IMR-90 (cell line): ENCODE measurements at regions not wholly inside any gene's neighbourhood (a gene's known extent, or its start where the extent isn't known, plus 50 kb on each side); places are given as distances from the start of the nearest gene placed in this dataset.

Source experiments
- ATAC-seq: fragments of 200-7000 bp; cut with Tn5 transposase; 2 replicates; pipeline ENCODE4 v1.9.1; 2020; ENCODE audit warnings: low read depth, mild to moderate bottlenecking, moderate library complexity
- BruUV-seq: library from RNA; stranded (reverse); fragments of 400-500 nt; replicated peaks from 2 replicates; lab custom pipeline; 2021; lab: Mats Ljungman, UMichigan
- CTCF ChIA-PET: fragments of 300-600 bp; formaldehyde crosslinking; extraction: SDS; loops from one replicate; lab custom pipeline; 2021; ENCODE audit warnings: antibody characterized with exemption; lab: Yijun Ruan, JAX
- POLR2A ChIA-PET: fragments of 300-600 bp; sonication (Branson Sonifier 250); formaldehyde crosslinking; loops from one replicate; lab custom pipeline; 2022; ENCODE audit warnings: antibody characterized with exemption; ENCODE audit not compliant: unreplicated experiment; lab: Charles Lee
- DNase-seq: peaks from one replicate; pipeline ENCODE4 v3.0.0; 2013
- H2AFZ ChIP-seq: replicated peaks from 2 replicates; pipeline ENCODE3; 2013; ENCODE audit warnings: low read length, mild to moderate bottlenecking; ENCODE audit not compliant: poor library complexity
- H2AK5ac ChIP-seq: 2 replicates; pipeline ENCODE4 v1.6.1; 2013; ENCODE audit warnings: low read depth, low read length, inconsistent platforms
- H2AK9ac ChIP-seq: replicated peaks from 2 replicates; pipeline ENCODE3; 2013; ENCODE audit warnings: mild to moderate bottlenecking, low read depth, low read length, moderate library complexity; ENCODE audit not compliant: poor library complexity
- H2BK120ac ChIP-seq: 2 replicates; pipeline ENCODE4 v1.6.1; 2013; ENCODE audit warnings: low read depth, low read length, inconsistent platforms
- H2BK15ac ChIP-seq: 3 replicates; pipeline ENCODE4 v1.6.1; 2013; ENCODE audit warnings: low read depth, low read length, inconsistent platforms
- H2BK20ac ChIP-seq: 2 replicates; pipeline ENCODE4 v1.6.1; 2013; ENCODE audit warnings: low read depth, mild to moderate bottlenecking, inconsistent platforms, low read length, moderate library complexity
- H2BK5ac ChIP-seq: 2 replicates; pipeline ENCODE4 v1.6.1; 2013; ENCODE audit warnings: mild to moderate bottlenecking, low read depth, low read length, inconsistent platforms; ENCODE audit not compliant: poor library complexity, severe bottlenecking
- H3K14ac ChIP-seq: replicated peaks from 2 replicates; pipeline ENCODE4 v1.6.1; 2013; ENCODE audit warnings: low read depth, low read length, inconsistent platforms
- H3K18ac ChIP-seq: 2 replicates; pipeline ENCODE4 v1.6.1; 2013; ENCODE audit warnings: low read depth, low read length, control low read depth
- H3K23ac ChIP-seq: 2 replicates; pipeline ENCODE4 v1.6.1; 2013; ENCODE audit warnings: low read depth, low read length, inconsistent platforms
- H3K27ac ChIP-seq: 2 replicates; pipeline ENCODE4 v1.5.1; 2013; ENCODE audit warnings: mild to moderate bottlenecking, control low read depth, low read length; ENCODE audit not compliant: insufficient read depth
- H3K27me3 ChIP-seq: 2 replicates; pipeline ENCODE4 v1.6.1; 2013; ENCODE audit warnings: low read length; ENCODE audit not compliant: control insufficient read depth, insufficient read depth
- H3K36me3 ChIP-seq: 2 replicates; pipeline ENCODE4 v1.6.1; 2013; ENCODE audit warnings: low read length, mixed read lengths; ENCODE audit not compliant: control insufficient read depth, insufficient read depth
- H3K4ac ChIP-seq: 2 replicates; pipeline ENCODE4 v1.6.1; 2013; ENCODE audit warnings: low read depth, low read length, inconsistent platforms
- H3K4me1 ChIP-seq: 2 replicates; pipeline ENCODE4 v1.6.1; 2013; ENCODE audit warnings: low read length, mixed read lengths; ENCODE audit not compliant: control insufficient read depth, insufficient read depth
- H3K4me2 ChIP-seq: 2 replicates; pipeline ENCODE4 v1.6.1; 2013; ENCODE audit warnings: low read depth, mild to moderate bottlenecking, control low read depth, low read length, moderate library complexity
- H3K4me3 ChIP-seq: 2 replicates; pipeline ENCODE4 v1.5.1; 2013; ENCODE audit warnings: low read depth, mild to moderate bottlenecking, control low read depth, low read length, moderate library complexity; ENCODE audit not compliant: insufficient read depth
- H3K56ac ChIP-seq: 2 replicates; pipeline ENCODE4 v1.6.1; 2013; ENCODE audit warnings: low read length, inconsistent platforms; ENCODE audit not compliant: insufficient read depth; ENCODE audit errors: extremely low read depth
- H3K79me1 ChIP-seq, 2 experiments: 2 replicates each; pipeline ENCODE4 v1.6.1; 2013; ENCODE audit warnings: low read length in 2 of 2, inconsistent platforms in 1 of 2, low read depth in 1 of 2
- H3K9ac ChIP-seq: 2 replicates; pipeline ENCODE4 v1.6.1; 2013; ENCODE audit warnings: low read depth, low read length, control low read depth
- H3K9me1 ChIP-seq: 2 replicates; pipeline ENCODE4 v1.6.1; 2013; ENCODE audit warnings: low read length, inconsistent platforms; ENCODE audit not compliant: insufficient read depth
- H3K9me3 ChIP-seq: 2 replicates; pipeline ENCODE4 v1.6.1; 2013; ENCODE audit warnings: low read length; ENCODE audit not compliant: control insufficient read depth, insufficient read depth
- H4K20me1 ChIP-seq: 2 replicates; pipeline ENCODE4 v1.6.1; 2013; ENCODE audit warnings: low read length, inconsistent platforms; ENCODE audit not compliant: insufficient read depth
- H4K5ac ChIP-seq: 2 replicates; pipeline ENCODE4 v1.6.1; 2013; ENCODE audit warnings: mild to moderate bottlenecking, low read depth, low read length, control low read depth
- H4K8ac ChIP-seq, 2 experiments: 2 replicates each; pipeline ENCODE4 v1.6.1; 2013; ENCODE audit warnings: low read depth in 2 of 2, low read length in 2 of 2, control low read depth in 1 of 2, inconsistent platforms in 1 of 2
- H4K91ac ChIP-seq: 2 replicates; pipeline ENCODE4 v1.6.1; 2013; ENCODE audit warnings: low read depth, low read length, inconsistent platforms; ENCODE audit not compliant: insufficient read depth
- FOS ChIP-seq: fragments of 150-350 bp; IDR thresholded peaks from 2 replicates; pipeline ENCODE4 v1.6.1; 2016; ENCODE audit warnings: low read depth, low read length
- SMC3 ChIP-seq: fragments of 150-350 bp; IDR thresholded peaks from 2 replicates; pipeline ENCODE4 v1.6.1; 2016; ENCODE audit warnings: low read depth, mild to moderate bottlenecking, antibody characterized with exemption, low read length, moderate library complexity
- WGBS, 2 experiments: methylation state at CpG; one replicate each; pipeline versions ENCODE4 v1.1.5 to v1.1.7; 2013; ENCODE audit warnings: missing lambda C conversion rate in 2 of 2; ENCODE audit not compliant: insufficient read length in 1 of 2; ENCODE audit errors: extremely low coverage in 2 of 2; 5-methylcytosine and 5-hydroxymethylcytosine counted together
- dilution Hi-C: fragments of 300-500 bp; cut with HindIII; formaldehyde crosslinking; loops from one replicate; pipeline ENCODE4 v1.14.3; 2018; ENCODE audit warnings: low sequenced_read_pairs; ENCODE audit not compliant: unreplicated experiment
- in situ Hi-C: fragments of 300-500 bp; cut with MboI; formaldehyde crosslinking; loops from 3 replicates; pipeline ENCODE4 v1.14.3; 2019; ENCODE audit warnings: low sequenced_read_pairs, inconsistent platforms, mixed read lengths
- intact Hi-C: fragments of 100-400 bp; cut with micrococcal nuclease; formaldehyde crosslinking; loops from 2 replicates; pipeline ENCODE4 v1.10.0; 2022

GRCh38 chr12:74848006-74848405 lies 310.4 kb downstream of the ATXN7L3B start:
- ChIA-PET CTCF (no interaction called here), POLR2A (no interaction called here)
- Histone ChIP-seq H4K5ac (no peak overlapping the region), H3K9ac (no peak overlapping the region), H3K4ac (no peak overlapping the region), H3K36me3 (no peaks in the 10 kb centered on the region), H3K27me3 (no peaks in the 10 kb centered on the region; the same call in 1 of the 2 replicates), H4K91ac (no peak overlapping the region), H3K4me1 (no peaks in the 10 kb centered on the region), H3K27ac (no peak overlapping the region), H3K9me3 (no peaks in the 10 kb centered on the region), H3K4me3 (no peak overlapping the region), H3K79me1 (no peaks in the 10 kb centered on the region), H3K56ac (no peak overlapping the region), H2BK15ac (no peak overlapping the region), H2BK120ac (no peak overlapping the region), H3K4me2 (no peak overlapping the region), H2AK9ac (no peak overlapping the region), H2BK5ac (no peak overlapping the region), H4K8ac (no peak overlapping the region), H3K9me1 (no peaks in the 10 kb centered on the region), H3K18ac (no peak overlapping the region), H3K14ac (no peak overlapping the region), H2AFZ (no peak overlapping the region), H2AK5ac (no peak overlapping the region), H4K20me1 (no peaks in the 10 kb centered on the region), H3K23ac (no peak overlapping the region), H2BK20ac (no peak overlapping the region)
- intact Hi-C loops = loop anchor here (2.0 kb wide), 1 partner anchor 441 kb away; no protein-coding TSS in a partner anchor
- ATAC-seq = no peak
- no peak for DNase-seq
- TF ChIP-seq FOS (no peak), SMC3 (no peak)
- no CpG with 5 or more reads among the region's 2 CpGs for WGBS, 2 experiments
- BruUV-seq = no TSS peak
- in situ Hi-C loops = no loop called here
- dilution Hi-C loops = no loop called here
